ENCODE measurements at regions not wholly inside any gene's neighbourhood (a gene's known extent, or its start where the extent isn't known, plus 50 kb on each side); places are given as distances from the start of the nearest gene placed in this dataset.
"Not testable (repeated sequence)": the region's sequence is repeated elsewhere in the genome, so short reads cannot be mapped to it uniquely, and the experiment has no call there.

- no peak for DNase-seq
Measured at GRCh38 chr14:98907271-98907670, 364.7 kb downstream of the BCL11B start.

- DNase-seq = no peak
Measured at GRCh38 chr14:98908050-98908449, 363.9 kb downstream of the BCL11B start.

- no peak for DNase-seq
Measured at GRCh38 chr14:98909251-98909944, 362.6 kb downstream of the BCL11B start.

- no peak for DNase-seq
Measured at GRCh38 chr14:98910061-98910460, 361.9 kb downstream of the BCL11B start.

- no peak for DNase-seq
Measured at GRCh38 chr14:98912655-98913054, 359.3 kb downstream of the BCL11B start.

DNA sequence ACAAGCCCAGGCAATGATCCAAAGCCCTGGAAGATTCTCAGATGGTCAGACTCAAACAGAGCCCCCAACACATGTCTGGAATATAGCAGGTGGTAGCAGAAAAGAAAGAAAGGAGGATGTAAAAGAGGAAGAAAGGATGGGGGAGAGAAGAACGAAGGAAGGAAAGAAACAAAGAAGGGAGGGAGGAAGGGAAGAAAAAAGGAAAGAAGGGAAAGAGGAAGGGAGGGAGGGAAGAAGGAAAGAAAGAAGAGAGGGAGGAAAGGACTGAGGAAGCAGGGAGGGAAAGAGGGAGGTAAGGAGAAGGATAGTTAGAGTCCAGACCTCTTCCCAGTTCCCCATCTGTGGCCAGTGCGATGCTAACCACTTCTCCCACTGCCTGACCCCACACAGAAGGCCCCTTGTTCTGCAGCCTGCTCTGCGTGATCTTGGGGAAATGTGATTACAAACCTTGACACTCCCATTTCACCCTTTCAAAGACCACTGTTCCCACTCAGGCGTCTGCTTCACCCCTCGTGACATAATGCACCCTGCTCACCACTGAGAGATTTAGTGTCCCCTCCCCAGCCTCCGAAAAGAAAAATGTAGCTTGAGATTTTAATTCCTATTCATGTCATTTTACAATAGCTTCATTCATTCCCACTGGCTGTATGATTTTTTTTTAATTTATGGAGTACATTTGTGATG is 357.9 kb downstream of the BCL11B start:
- DNase-seq = no peak

DNA sequence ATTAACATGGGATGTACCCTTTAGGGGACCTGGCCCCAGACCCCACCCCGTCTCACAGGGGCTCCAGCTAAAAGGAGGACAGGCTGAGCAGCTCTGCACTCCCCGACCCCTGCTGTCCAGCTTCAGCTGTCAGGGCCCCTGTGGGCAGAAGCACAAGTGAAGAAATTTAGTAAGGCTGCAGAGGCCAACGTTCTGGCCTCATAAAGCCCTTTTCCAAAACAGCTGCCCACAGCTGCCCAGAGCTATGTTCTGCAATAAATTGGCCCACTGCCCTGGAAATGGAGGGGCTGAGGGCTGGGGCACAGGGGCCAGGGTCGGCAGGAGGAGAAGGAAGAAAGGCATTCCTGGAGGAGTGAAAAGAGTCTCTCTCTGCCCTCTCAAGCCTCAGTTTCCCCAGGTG is 357.1 kb downstream of the BCL11B start:
- no peak for DNase-seq

GRCh38 chr14:98915625-98916024 is 356.4 kb downstream of the BCL11B start:
- no peak for DNase-seq

GRCh38 chr14:98916036-98916435 is 356.0 kb downstream of the BCL11B start:
- no peak for DNase-seq

GRCh38 chr14:98916476-98916875 is 355.5 kb downstream of the BCL11B start:
- no peak for DNase-seq

DNA sequence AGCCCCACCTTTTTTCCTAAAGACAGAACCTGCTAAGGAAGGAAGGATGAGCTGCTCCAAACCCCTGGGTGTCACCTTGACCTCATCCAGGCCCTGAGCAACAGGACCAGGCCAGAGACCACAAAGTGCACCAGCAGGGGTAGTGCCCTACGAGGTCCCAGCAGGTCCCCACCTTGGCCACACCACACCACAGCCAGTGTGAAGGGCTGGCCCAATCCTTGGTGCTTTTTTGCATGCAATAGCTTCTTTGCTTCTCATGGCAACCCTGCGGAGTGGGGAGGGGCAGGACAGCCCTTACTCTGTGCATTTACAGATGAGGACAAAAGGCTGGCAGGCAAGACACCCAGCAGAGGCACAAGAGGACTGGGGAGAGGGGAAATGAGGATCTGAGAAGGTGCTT is 352.6 kb downstream of the BCL11B start:
- DNase-seq = no peak

DNA sequence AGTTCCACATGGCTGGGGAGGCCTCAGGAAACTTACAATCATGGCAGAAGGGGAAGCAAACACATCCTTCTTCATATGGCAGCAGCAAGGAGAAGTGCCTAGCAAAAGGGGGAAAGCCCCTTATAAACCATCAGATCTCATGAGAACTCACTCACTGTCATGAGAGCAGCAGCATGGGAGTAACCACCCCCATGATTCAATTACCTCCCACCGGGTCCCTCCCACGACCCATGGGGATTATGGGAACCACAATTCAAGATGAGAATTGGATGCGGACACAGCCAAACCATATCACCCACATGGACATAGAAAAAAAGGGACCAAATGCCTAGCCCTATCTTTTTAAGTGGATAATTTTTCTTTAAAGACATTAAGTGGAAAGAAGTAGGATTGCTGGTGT is 350.7 kb downstream of the BCL11B start:
- DNase-seq = not testable (repeated sequence)

GRCh38 chr14:98923596-98923995 is 348.4 kb downstream of the BCL11B start:
- DNase-seq = no peak

GRCh38 chr14:98924046-98924445 is 348.0 kb downstream of the BCL11B start:
- no peak for DNase-seq

DNA sequence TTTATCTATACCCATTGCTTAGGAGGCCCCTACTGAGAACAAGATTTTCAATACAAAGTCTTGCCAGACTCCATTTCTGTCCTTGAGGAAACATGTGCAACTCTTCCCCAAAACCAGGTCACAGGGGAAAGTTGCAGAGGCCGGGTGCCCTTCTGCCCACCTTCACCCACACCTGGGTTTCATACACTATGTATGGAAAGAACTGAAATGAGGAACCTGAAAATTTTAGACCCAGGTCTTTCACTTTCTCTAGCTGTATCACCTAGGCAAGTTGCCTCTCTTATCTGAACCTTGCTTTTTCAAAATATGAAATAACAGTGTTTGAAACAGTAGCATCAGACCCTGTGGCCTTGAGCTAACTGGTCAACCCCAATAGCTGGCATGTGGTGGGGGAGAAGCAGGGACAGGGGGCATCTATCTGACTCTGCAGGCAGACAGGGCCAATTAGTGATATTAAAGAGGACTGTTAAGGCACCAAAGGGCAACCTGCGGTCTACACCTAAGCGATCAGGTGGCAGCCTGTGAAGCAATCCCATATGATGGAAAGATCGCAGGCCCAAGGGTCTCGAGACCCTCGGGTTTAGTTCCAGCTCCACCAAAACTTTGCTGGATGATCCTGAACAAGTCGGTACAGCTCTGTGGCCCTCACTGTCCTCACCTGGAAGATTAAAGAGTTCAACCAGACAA is 346.5 kb downstream of the BCL11B start:
- DNase-seq = no peak

- DNase-seq = no peak
Measured at GRCh38 chr14:98926146-98926545, 345.9 kb downstream of the BCL11B start.

GRCh38 chr14:98926801-98927200 is 345.2 kb downstream of the BCL11B start:
- no peak for DNase-seq

- no peak for DNase-seq
Measured at GRCh38 chr14:98927986-98928385, 344.0 kb downstream of the BCL11B start.

- no peak for DNase-seq
Measured at GRCh38 chr14:98928418-98928817, 343.6 kb downstream of the BCL11B start.

- DNase-seq = no peak
Measured at GRCh38 chr14:98931126-98931525, 340.9 kb downstream of the BCL11B start.

DNA sequence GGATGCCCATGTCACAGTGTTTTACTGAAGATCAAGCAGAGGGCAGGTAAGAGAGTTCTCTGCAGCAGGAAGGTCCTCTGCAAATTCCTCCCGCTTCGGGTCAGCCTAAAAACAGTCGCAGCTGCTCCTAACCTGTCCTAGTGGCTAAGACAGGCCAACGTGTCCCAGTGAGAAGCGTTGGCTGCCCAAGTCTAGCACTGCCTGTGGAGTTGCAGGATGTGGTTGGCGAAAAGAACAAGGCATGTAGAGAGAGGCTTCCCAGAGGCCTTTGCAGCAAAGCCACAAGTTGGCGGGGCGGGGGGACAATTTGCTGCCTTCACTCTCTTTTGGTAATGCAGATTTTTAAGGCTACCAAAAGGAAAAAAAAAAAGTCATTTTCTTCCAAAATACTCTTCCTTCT is 340.1 kb downstream of the BCL11B start:
- no peak for DNase-seq

- no peak for DNase-seq
Measured at GRCh38 chr14:98932431-98933325, 339.3 kb downstream of the BCL11B start.

GRCh38 chr14:98934569-98934968 is 337.4 kb downstream of the BCL11B start:
- DNase-seq = not testable (repeated sequence)
